Uterus (tissue), 2 donors: ENCODE measurements at regions not wholly inside any gene's neighbourhood (a gene's known extent, or its start where the extent isn't known, plus 50 kb on each side); places are given as distances from the start of the nearest gene placed in this dataset.

Experiments used
- POLR2A ChIP-seq, 2 donors: fragments of 450-650 bp; IDR thresholded peaks; one replicate each; pipeline ENCODE4 v1.6.1; 2016; ENCODE audit warnings: antibody characterized with exemption in 2 of 2, mild to moderate bottlenecking in 1 of 2, moderate library complexity in 1 of 2
- TF ChIP-seq, protein P1 (sequence below), 4 experiments: fragments of 200-600 bp in 2 of 4; fragments of 450-650 bp in 2 of 4; sonication (generic) in 2 of 4; IDR thresholded peaks; one replicate each; pipeline ENCODE4 v1.5.1; 2016 to 2019; ENCODE audit warnings: antibody characterized with exemption in 4 of 4, mild to moderate bottlenecking in 2 of 4, moderate library complexity in 1 of 4

DNA sequence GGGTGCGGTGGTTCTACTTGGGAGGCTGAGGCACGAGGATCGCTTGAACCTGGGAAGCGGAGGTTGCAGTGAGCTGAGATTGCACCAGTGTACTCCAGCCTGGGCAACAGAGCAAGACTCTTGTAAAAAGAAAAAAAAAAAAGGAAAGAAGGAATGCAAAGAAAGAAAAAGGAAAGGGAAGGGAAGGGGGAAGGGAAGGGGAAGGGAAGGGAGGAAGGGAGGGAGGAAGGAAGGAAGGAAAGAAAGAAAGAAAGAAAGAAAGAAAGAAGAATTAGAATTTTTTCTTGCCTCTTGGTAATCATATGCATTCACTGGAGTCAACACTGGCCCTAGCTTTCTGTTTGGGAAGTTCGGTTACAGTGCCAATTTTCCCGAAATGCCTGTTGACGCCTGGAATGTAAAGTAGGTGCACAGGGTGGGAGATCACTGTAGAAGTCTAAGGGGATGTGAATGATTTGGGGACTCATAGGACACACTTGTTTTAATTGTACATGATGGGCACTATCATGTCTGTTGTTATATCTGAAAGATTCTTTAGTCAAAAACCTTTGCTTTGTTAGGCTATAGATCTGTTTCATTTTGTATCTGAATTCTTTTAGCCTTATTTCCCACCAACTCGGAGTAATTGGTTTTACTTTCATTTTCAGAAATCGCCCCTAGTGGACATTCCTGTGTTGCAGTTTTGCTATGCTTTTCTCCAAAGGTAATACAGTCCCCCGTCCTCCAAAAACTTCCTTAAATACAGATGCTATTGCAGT, 59.8 kb upstream of the MORC3 start:
- TF ChIP-seq, protein P1, sequence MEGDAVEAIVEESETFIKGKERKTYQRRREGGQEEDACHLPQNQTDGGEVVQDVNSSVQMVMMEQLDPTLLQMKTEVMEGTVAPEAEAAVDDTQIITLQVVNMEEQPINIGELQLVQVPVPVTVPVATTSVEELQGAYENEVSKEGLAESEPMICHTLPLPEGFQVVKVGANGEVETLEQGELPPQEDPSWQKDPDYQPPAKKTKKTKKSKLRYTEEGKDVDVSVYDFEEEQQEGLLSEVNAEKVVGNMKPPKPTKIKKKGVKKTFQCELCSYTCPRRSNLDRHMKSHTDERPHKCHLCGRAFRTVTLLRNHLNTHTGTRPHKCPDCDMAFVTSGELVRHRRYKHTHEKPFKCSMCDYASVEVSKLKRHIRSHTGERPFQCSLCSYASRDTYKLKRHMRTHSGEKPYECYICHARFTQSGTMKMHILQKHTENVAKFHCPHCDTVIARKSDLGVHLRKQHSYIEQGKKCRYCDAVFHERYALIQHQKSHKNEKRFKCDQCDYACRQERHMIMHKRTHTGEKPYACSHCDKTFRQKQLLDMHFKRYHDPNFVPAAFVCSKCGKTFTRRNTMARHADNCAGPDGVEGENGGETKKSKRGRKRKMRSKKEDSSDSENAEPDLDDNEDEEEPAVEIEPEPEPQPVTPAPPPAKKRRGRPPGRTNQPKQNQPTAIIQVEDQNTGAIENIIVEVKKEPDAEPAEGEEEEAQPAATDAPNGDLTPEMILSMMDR (IDR thresholded peaks at IDR 0.05), result peak; percentile 69 to 76 (median 71)
- TF ChIP-seq POLR2A (IDR thresholded peaks at IDR 0.05), result no peak
